Aorta (tissue), 5 donors: ENCODE measurements at regions not wholly inside any gene's neighbourhood (a gene's known extent, or its start where the extent isn't known, plus 50 kb on each side); places are given as distances from the start of the nearest gene placed in this dataset.

Experiments used
- ATAC-seq: fragments of 200-7000 bp; cut with Tn5 transposase; one replicate; pipeline ENCODE4 v1.9.1; 2022; ENCODE audit warnings: moderate library complexity; ENCODE audit not compliant: low FRiP score
- DNase-seq, 2 donors: peaks; one replicate each; pipeline ENCODE4 v3.0.0-alpha.2; 2020
- H3K27ac ChIP-seq, 2 donors: one replicate each; pipeline ENCODE4 v1.5.1; 2013; ENCODE audit warnings: low read length in 2 of 2, mild to moderate bottlenecking in 2 of 2, moderate library complexity in 2 of 2, control low read depth in 1 of 2, inconsistent platforms in 1 of 2, low read depth in 1 of 2
- H3K27me3 ChIP-seq, 2 donors: one replicate each; pipeline ENCODE4 v1.6.1; 2013; ENCODE audit warnings: control low read depth in 1 of 2, low read length in 1 of 2, mild to moderate bottlenecking in 1 of 2, moderate library complexity in 1 of 2; ENCODE audit not compliant: insufficient read depth in 2 of 2, control insufficient read depth in 1 of 2
- H3K36me3 ChIP-seq, 2 donors: one replicate each; pipeline ENCODE4 v1.6.1; 2013; ENCODE audit warnings: control low read depth in 1 of 2, low read length in 1 of 2, mild to moderate bottlenecking in 1 of 2; ENCODE audit not compliant: insufficient read depth in 2 of 2, control insufficient read depth in 1 of 2
- H3K4me1 ChIP-seq, 2 donors: one replicate each; pipeline ENCODE4 v1.6.1; 2013; ENCODE audit warnings: low read length in 2 of 2, control low read depth in 1 of 2, mild to moderate bottlenecking in 1 of 2, moderate library complexity in 1 of 2; ENCODE audit not compliant: insufficient read depth in 2 of 2, control insufficient read depth in 1 of 2
- H3K4me3 ChIP-seq, 2 donors: one replicate each; pipeline ENCODE4 v1.5.1; 2013; ENCODE audit warnings: low read length in 2 of 2, control low read depth in 1 of 2, mild to moderate bottlenecking in 1 of 2
- H3K9me3 ChIP-seq: one replicate; pipeline ENCODE4 v1.6.1; 2013; ENCODE audit warnings: mild to moderate bottlenecking, low read length; ENCODE audit not compliant: control insufficient read depth
- WGBS, 2 donors: extraction: QIAGEN DNeasy Blood & Tissue Kit; methylation state at CpG; one replicate each; pipeline ENCODE4 v1.1.7; 2013; 5-methylcytosine and 5-hydroxymethylcytosine counted together
- intact Hi-C, 2 donors: fragments of 100-400 bp; cut with DNase I; formaldehyde crosslinking; loops; one replicate each; pipeline versions ENCODE4 v1.14.2 to v1.15.0; 2022
- donor health status: healthy with polysubstance abuse.
- donor health status: Bipolar disorder and iron deficiency.
- donor health status: DM: no; HTN: no; CAD: no.
- donor health status: DM: no; HTN: no; CAD: no.
- donor health status: DM: yes; HTN: yes; CAD: no.

GRCh38 chr13:107874456-107874855 is 340.9 kb downstream of the LIG4 start:
- H3K27ac ChIP-seq, result no peak overlapping the region
- H3K9me3 ChIP-seq, result no peaks in the 10 kb centered on the region
- no peaks in the 10 kb centered on the region for H3K36me3 ChIP-seq
- no peak overlapping the region for H3K4me3 ChIP-seq
- WGBS, 2 donors, result 74 to 83% methylated on average over 3 of the region's 3 CpGs
- ATAC-seq, result no peak
- intact Hi-C loops, result no loop called here
- no peak for DNase-seq
- no peaks in the 10 kb centered on the region for H3K27me3 ChIP-seq
- H3K4me1 ChIP-seq, result no peaks in the 10 kb centered on the region

DNA sequence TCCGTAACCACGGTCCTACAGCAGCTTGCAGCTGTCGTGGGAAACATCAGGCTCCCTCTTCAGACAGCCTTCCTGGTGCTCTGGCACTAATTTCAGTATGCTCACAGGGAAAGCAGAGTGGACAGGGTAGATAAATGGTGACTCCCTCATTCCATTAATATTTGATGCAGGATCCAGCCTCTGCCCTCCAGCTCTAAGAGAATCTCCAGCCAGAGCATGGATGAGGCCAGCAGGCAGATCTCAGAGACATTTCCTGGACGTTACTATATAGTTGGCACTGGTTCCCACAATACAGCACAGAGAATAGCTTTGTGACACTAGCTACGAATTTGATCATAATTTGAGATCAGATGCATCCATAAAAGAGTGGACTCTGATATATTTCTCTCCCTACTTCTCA is 341.4 kb downstream of the LIG4 start:
- no peaks in the 10 kb centered on the region for H3K4me1 ChIP-seq
- H3K27me3 ChIP-seq, result no peaks in the 10 kb centered on the region
- intact Hi-C loops, result no loop called here
- no peaks in the 10 kb centered on the region for H3K36me3 ChIP-seq
- ATAC-seq (no peak), DNase-seq (no peak)
- no peaks in the 10 kb centered on the region for H3K9me3 ChIP-seq
- H3K27ac ChIP-seq, result no peak overlapping the region
- no peak overlapping the region for H3K4me3 ChIP-seq
- 61 to 65% methylated on average over 5 of the region's 5 CpGs for WGBS, 2 donors

DNA sequence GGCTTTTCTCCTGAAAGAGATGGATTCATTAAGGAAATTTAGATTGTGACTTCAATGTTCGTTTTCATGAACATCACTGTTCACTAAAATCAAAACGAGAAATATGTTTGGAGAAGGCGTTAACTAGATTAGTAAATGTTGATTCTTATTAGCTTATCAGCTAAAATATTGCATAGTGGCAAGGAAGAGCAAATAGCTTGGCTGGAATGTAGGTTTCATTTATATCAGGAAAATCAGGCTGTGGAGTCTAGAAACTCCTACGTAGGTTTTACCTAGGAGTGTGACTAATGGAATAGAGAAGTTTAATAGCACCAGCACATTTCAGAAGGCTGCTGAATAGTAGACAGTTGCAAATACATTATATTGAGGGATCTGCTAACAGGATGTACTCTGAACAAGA is 344.9 kb downstream of the LIG4 start:
- WGBS, 2 donors, result 56 to 64% methylated on average over 4 of the region's 4 CpGs
- Histone ChIP-seq H3K4me3 (no peak overlapping the region), H3K27ac (no peak overlapping the region), H3K9me3 (no peaks in the 10 kb centered on the region), H3K36me3 (no peaks in the 10 kb centered on the region), H3K4me1 (no peaks in the 10 kb centered on the region), H3K27me3 (no peaks in the 10 kb centered on the region)
- DNase-seq (no peak), ATAC-seq (no peak)
- intact Hi-C loops, result no loop called here

GRCh38 chr13:107867701-107868661 is 347.4 kb downstream of the LIG4 start:
- H3K27ac ChIP-seq, result no peak overlapping the region
- H3K36me3 ChIP-seq, result no peaks in the 10 kb centered on the region
- intact Hi-C loops, result no loop called here
- 1% methylated on average over 80 to 81 of the region's 81 CpGs for WGBS, 2 donors
- H3K9me3 ChIP-seq, result no peaks in the 10 kb centered on the region
- DNase-seq (peak in 1 of 2 donors; percentile 74), ATAC-seq (peak; percentile 53)
- H3K27me3 ChIP-seq, result no peaks in the 10 kb centered on the region
- H3K4me1 ChIP-seq, result no peaks in the 10 kb centered on the region
- H3K4me3 ChIP-seq, result peak overlapping the region; percentile 52 to 67

- intact Hi-C loops, result no loop called here
- 1 to 2% methylated on average over 53 to 79 of the region's 79 CpGs for WGBS, 2 donors
- no peaks in the 10 kb centered on the region for H3K27me3 ChIP-seq
These were observed 348.3 kb downstream of the LIG4 start for GRCh38 chr13:107866941-107867623.

GRCh38 chr13:107866032-107866940 is 349.1 kb downstream of the LIG4 start:
- ATAC-seq (peak; percentile 65), DNase-seq (no peak)
- 1% methylated on average over 46 to 51 of the region's 51 CpGs for WGBS, 2 donors
- no peaks in the 10 kb centered on the region for H3K36me3 ChIP-seq
- peak overlapping the region in 1 of 2 donors; percentile 52 for H3K4me3 ChIP-seq
- no peaks in the 10 kb centered on the region for H3K27me3 ChIP-seq
- no peaks in the 10 kb centered on the region for H3K4me1 ChIP-seq
- H3K27ac ChIP-seq, result no peak overlapping the region
- H3K9me3 ChIP-seq, result no peaks in the 10 kb centered on the region
- intact Hi-C loops, result no loop called here

More at GRCh38 chr13:107866941-107867623, 348.3 kb downstream of the LIG4 start:
- Histone ChIP-seq H3K27ac (no peak overlapping the region), H3K9me3 (no peaks in the 10 kb centered on the region), H3K4me3 (peak overlapping the region; percentile 52 to 67), H3K36me3 (no peaks in the 10 kb centered on the region), H3K4me1 (no peaks in the 10 kb centered on the region)
- DNase-seq, result no peak
- no peak for ATAC-seq

DNA sequence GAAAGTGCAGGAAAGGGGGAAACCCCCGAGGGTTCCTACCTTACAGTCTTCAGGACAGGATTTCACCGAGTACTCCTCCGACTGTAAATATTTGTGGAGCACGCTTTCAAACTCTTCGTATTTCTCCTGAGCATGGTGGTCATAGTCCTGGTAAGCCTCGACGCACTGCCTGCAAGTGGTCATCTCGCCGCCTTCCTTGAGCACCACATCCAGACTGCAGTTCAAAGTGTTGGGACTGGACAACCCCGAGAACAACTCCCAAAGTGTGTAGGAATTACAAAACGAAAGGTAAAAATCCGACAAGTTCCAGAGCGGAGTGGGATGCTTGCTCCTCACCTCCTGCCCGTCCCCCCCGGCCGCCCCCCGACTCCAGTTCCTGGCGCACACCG is 349.7 kb downstream of the LIG4 start:
- intact Hi-C loops, result no loop called here

DNA sequence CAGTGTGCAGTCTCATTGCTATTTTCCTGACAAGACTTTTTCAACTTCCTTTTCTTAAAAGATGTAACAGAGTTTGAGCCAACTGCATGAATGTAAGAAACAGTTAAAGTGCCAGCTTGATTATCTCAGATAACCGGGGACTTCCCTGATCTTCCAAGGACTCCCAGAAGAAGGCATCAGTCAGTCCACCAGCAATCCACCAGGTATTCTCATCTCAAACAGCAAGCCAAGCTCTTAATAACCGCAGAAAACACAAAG is 350.1 kb downstream of the LIG4 start:
- H3K27ac ChIP-seq, result no peak overlapping the region
- no peak overlapping the region for H3K4me3 ChIP-seq
- no peaks in the 10 kb centered on the region for H3K27me3 ChIP-seq
- DNase-seq (no peak), ATAC-seq (no peak)
- no peaks in the 10 kb centered on the region for H3K36me3 ChIP-seq
- H3K4me1 ChIP-seq, result no peaks in the 10 kb centered on the region
- 17 to 29% methylated on average over 2 of the region's 2 CpGs for WGBS, 2 donors
- intact Hi-C loops, result no loop called here
- H3K9me3 ChIP-seq, result no peaks in the 10 kb centered on the region

More for the DNA sequence above, 349.7 kb downstream of the LIG4 start:
- 5 to 6% methylated on average over 19 of the region's 19 CpGs for WGBS, 2 donors
- H3K4me3 ChIP-seq, result no peak overlapping the region
- no peaks in the 10 kb centered on the region for H3K27me3 ChIP-seq
- no peaks in the 10 kb centered on the region for H3K9me3 ChIP-seq
- H3K4me1 ChIP-seq, result no peaks in the 10 kb centered on the region
- H3K36me3 ChIP-seq, result no peaks in the 10 kb centered on the region
- H3K27ac ChIP-seq, result no peak overlapping the region
- ATAC-seq (no peak), DNase-seq (no peak)
